Fibroblast of skin of right quadriceps (primary cell): ENCODE measurements at regions not wholly inside any gene's neighbourhood (a gene's known extent, or its start where the extent isn't known, plus 50 kb on each side); places are given as distances from the start of the nearest gene placed in this dataset.

ENCODE experiments used
- DNase-seq: peaks from one replicate; pipeline ENCODE4 v3.0.0-alpha.2; 2013

- peak; percentile 73 for DNase-seq
Measured at GRCh38 chr12:91327889-91328288, 145.3 kb upstream of the DCN start.

- DNase-seq, result peak; percentile 68
Measured at GRCh38 chr12:91327131-91327530, 144.5 kb upstream of the DCN start.

- DNase-seq, result peak; percentile 74
Measured at GRCh38 chr12:91326058-91327027, 143.7 kb upstream of the DCN start.

- DNase-seq, result no peak
Measured at GRCh38 chr12:91320999-91321398, 138.4 kb upstream of the DCN start.

GRCh38 chr12:91319071-91319760 lies 136.6 kb upstream of the DCN start:
- DNase-seq, result no peak

- DNase-seq, result no peak
Measured at GRCh38 chr12:91317306-91317705, 134.7 kb upstream of the DCN start.

GRCh38 chr12:91316907-91317269 lies 134.3 kb upstream of the DCN start:
- peak; percentile 53 for DNase-seq

GRCh38 chr12:91316161-91316906 lies 133.7 kb upstream of the DCN start:
- peak; percentile 26 for DNase-seq

- DNase-seq, result no peak
Measured at GRCh38 chr12:91311081-91311480, 128.5 kb upstream of the DCN start.

- DNase-seq, result no peak
Measured at GRCh38 chr12:91309450-91309849, 126.8 kb upstream of the DCN start.

- DNase-seq, result no peak
Measured at GRCh38 chr12:91307957-91308670, 125.5 kb upstream of the DCN start.

- no peak for DNase-seq
Measured at GRCh38 chr12:91290354-91290753, 107.7 kb upstream of the DCN start.

GRCh38 chr12:91289906-91290305 lies 107.3 kb upstream of the DCN start:
- no peak for DNase-seq

- DNase-seq, result no peak
Measured at GRCh38 chr12:91289072-91289471, 106.5 kb upstream of the DCN start.

GRCh38 chr12:91287753-91288152 lies 105.1 kb upstream of the DCN start:
- no peak for DNase-seq

- no peak for DNase-seq
Measured at GRCh38 chr12:91278126-91278525, 95.5 kb upstream of the DCN start.

GRCh38 chr12:91276509-91276908 lies 93.9 kb upstream of the DCN start:
- DNase-seq, result peak; percentile 27

GRCh38 chr12:91275321-91275720 lies 92.7 kb upstream of the DCN start:
- DNase-seq, result no peak

- peak; percentile 16 for DNase-seq
Measured at GRCh38 chr12:91274916-91275315, 92.3 kb upstream of the DCN start.

GRCh38 chr12:91273560-91273959 lies 90.9 kb upstream of the DCN start:
- DNase-seq, result no peak

- no peak for DNase-seq
Measured at GRCh38 chr12:91272461-91273063, 89.9 kb upstream of the DCN start.

- DNase-seq, result no peak
Measured at GRCh38 chr12:91271185-91271584, 88.6 kb upstream of the DCN start.
